Nephron progenitor cell (in vitro differentiated cells): ENCODE measurements at regions not wholly inside any gene's neighbourhood (a gene's known extent, or its start where the extent isn't known, plus 50 kb on each side); places are given as distances from the start of the nearest gene placed in this dataset.

Experiments
- DNase-seq: peaks from one replicate; pipeline ENCODE4 v3.0.0; 2021
- H3K27ac Mint-ChIP-seq: 2 replicates; pipeline ENCODE4 v1.8.0; 2021; ENCODE audit warnings: mild to moderate bottlenecking, moderate library complexity, mixed read lengths
- H3K27me3 Mint-ChIP-seq: 2 replicates; pipeline ENCODE4 v1.8.0; 2021; ENCODE audit warnings: mild to moderate bottlenecking, low read depth, mixed read lengths; ENCODE audit not compliant: poor library complexity
- H3K36me3 Mint-ChIP-seq: 2 replicates; pipeline ENCODE4 v1.8.0; 2021; ENCODE audit warnings: low read depth, mixed read lengths
- H3K4me1 Mint-ChIP-seq: 2 replicates; pipeline ENCODE4 v1.8.0; 2021; ENCODE audit warnings: mixed read lengths
- H3K4me3 Mint-ChIP-seq: 2 replicates; pipeline ENCODE4 v1.8.0; 2021; ENCODE audit warnings: mild to moderate bottlenecking, moderate library complexity, mixed read lengths
- H3K9me3 Mint-ChIP-seq: 2 replicates; pipeline ENCODE4 v1.8.0; 2021; ENCODE audit warnings: mild to moderate bottlenecking, moderate library complexity, mixed read lengths
- TF ChIP-seq, protein P1 (sequence below): fragments of 200-600 bp; sonication (generic); IDR thresholded peaks from 2 replicates; pipeline ENCODE4 v1.5.0; 2021; ENCODE audit warnings: antibody characterized with exemption

DNA sequence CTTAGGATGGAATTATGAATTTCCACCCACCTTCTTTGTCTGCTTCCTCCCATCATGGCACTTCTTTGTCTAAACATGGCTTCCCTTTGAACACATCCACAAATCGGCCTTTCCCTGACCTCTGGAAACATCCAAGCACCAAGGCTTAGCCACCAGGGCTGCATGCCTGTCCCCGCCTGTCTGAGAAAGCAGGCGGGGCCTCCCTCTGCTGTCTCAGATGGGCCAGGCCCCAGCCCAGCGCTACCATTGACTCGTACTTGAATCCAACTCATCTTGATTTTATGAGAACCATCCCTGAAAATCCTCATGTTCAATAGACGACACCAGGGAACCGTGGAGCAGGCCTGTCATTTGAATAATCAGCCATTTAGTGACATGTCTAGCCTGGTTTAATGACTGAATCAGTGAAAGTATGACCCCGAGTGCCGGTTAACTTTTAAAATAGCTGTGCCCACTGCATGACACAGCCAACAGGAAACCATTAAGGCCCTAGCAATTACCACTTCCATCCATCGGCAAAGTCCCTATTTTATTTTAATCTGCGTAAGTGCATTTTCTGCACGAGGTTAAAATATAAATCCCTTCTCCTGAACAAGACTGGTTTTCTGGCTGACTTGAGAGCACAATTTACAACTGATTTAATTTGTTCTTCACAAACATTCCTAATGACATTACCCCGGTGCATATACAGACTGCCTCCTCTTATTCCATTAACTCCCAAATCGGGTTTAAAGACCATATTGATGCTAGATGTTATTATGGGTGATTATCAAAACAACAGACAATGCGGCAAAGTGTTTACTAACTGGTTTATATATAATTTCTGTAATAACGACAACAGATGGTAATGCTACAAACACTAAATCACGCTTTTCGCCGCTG, 194.7 kb downstream of the BUB3 start:
- Mint-ChIP-seq H3K27ac (no peak overlapping the region), H3K36me3 (no peaks in the 10 kb centered on the region), H3K4me1 (peaks cover 31% of the 10 kb centered on the region), H3K4me3 (no peak overlapping the region), H3K27me3 (peaks cover 14% of the 10 kb centered on the region), H3K9me3 (no peaks in the 10 kb centered on the region)
- TF ChIP-seq, protein P1, sequence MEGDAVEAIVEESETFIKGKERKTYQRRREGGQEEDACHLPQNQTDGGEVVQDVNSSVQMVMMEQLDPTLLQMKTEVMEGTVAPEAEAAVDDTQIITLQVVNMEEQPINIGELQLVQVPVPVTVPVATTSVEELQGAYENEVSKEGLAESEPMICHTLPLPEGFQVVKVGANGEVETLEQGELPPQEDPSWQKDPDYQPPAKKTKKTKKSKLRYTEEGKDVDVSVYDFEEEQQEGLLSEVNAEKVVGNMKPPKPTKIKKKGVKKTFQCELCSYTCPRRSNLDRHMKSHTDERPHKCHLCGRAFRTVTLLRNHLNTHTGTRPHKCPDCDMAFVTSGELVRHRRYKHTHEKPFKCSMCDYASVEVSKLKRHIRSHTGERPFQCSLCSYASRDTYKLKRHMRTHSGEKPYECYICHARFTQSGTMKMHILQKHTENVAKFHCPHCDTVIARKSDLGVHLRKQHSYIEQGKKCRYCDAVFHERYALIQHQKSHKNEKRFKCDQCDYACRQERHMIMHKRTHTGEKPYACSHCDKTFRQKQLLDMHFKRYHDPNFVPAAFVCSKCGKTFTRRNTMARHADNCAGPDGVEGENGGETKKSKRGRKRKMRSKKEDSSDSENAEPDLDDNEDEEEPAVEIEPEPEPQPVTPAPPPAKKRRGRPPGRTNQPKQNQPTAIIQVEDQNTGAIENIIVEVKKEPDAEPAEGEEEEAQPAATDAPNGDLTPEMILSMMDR, result no peak
- DNase-seq, result no peak

DNA sequence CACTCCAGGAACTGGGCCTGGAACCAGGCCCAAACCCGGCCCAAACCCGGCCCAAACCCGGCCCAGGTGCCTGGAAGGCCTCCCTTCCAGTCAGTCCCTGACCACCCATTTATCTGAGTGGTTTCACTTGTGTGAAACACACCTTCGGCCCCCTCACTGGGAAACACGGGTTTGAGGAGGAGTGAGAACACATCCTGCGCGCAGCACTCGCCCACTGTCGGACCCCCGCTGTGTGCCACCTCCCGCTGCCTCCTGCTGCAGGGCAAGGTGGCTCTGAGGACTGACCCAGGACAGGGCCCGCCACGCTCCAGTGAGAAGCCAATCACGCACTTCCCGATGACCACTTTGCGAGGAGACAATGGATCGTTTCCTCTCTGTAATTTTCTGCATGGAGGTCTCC, 197.5 kb downstream of the BUB3 start:
- TF ChIP-seq, protein P1, result no peak
- Mint-ChIP-seq H3K4me1 (peaks cover 41% of the 10 kb centered on the region), H3K9me3 (no peaks in the 10 kb centered on the region), H3K27me3 (peaks cover 28% of the 10 kb centered on the region), H3K27ac (no peak overlapping the region), H3K4me3 (no peak overlapping the region), H3K36me3 (no peaks in the 10 kb centered on the region)
- no peak for DNase-seq

DNA sequence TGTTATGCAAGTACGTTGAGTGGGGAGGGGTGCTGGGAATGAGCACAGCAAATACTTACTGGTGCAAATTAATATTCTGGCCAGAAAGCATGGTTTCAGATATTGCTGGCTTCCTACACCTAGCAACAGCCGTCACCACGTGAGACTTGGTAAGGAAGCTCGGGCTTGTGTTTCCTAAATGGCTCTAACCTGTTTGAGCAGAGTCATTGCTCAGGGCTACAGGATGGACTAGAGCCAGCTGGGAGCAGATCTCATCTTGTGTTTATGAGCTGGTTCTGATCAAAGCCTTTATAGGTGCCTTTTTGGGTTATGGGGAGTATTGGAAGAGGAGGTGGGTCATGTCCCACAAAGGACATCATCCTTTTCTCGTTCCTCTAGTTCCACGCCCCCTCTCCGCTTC, 200.3 kb downstream of the BUB3 start:
- Mint-ChIP-seq H3K4me1 (peaks cover 62% of the 10 kb centered on the region), H3K4me3 (no peak overlapping the region), H3K27ac (no peak overlapping the region), H3K27me3 (peaks cover 51% of the 10 kb centered on the region), H3K9me3 (no peaks in the 10 kb centered on the region), H3K36me3 (no peaks in the 10 kb centered on the region)
- DNase-seq, result no peak
- TF ChIP-seq, protein P1, result no peak

DNA sequence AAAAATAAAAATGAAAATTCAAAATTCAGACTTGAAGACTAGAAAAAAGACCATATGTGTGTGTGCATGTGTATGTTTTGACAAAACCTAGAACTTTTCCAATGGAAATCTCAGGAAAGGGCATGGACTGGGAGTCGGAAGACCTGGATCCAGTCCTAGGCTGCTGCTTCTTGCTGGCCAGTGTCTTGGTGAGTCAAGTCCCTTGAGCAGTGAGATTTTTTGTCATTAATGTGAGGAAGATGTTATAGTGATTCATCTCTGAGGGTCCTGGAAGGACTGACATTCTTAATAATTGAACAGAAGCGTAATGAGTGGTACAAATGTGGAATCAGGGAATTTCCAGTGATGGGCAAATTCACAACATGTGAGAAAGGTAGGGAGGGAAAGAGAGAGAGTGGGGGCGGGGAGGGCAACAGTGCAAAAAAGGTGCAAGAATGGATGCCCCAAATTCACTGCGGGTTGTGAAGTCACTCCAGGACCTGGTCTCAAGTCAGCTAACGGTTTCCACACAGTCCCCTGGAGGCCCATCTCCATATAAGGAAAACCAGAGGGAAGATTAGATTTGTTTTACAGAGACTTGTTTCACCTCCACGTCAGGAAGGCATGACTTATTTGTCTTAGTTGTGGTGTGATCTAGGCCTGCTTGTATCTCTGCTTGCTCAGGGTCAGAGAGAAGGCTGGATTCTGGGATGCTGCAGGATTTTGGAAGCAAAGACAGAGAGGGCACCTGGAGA, 201.7 kb downstream of the BUB3 start:
- Mint-ChIP-seq H3K27me3 (peaks cover 56% of the 10 kb centered on the region), H3K4me1 (peaks cover 56% of the 10 kb centered on the region), H3K9me3 (no peaks in the 10 kb centered on the region), H3K36me3 (no peaks in the 10 kb centered on the region), H3K4me3 (no peak overlapping the region), H3K27ac (no peak overlapping the region)
- TF ChIP-seq, protein P1, result no peak
- no peak for DNase-seq

DNA sequence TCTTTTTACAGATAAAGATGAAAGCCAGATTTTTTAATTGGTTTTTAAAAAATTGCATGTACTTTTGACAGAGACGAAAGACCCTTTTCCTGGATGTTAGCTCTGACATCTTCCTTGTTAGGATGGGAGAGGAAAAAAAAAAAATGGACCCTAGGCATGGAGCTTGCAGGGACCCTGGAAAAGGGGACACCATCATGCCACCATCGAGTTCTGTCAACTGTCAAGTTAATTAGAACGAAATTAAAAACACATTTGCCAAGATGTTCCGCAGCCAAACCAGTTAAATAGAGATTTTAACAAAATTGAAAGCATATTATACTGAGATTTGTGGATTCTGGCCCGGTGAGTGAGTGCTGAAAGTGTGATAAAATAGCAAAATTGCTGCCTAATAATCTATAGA, 202.6 kb downstream of the BUB3 start:
- H3K27me3 Mint-ChIP-seq, result peaks cover 62% of the 10 kb centered on the region
- no peak for DNase-seq
- no peaks in the 10 kb centered on the region for H3K9me3 Mint-ChIP-seq
- H3K27ac Mint-ChIP-seq, result no peak overlapping the region
- TF ChIP-seq, protein P1, result no peak
- no peak overlapping the region for H3K4me3 Mint-ChIP-seq
- H3K36me3 Mint-ChIP-seq, result no peaks in the 10 kb centered on the region
- H3K4me1 Mint-ChIP-seq, result peaks cover 55% of the 10 kb centered on the region
